Amniotic stem cell (primary cell): ENCODE measurements at regions not wholly inside any gene's neighbourhood (a gene's known extent, or its start where the extent isn't known, plus 50 kb on each side); places are given as distances from the start of the nearest gene placed in this dataset.
A peak's percentile ranks its signal among the peaks of the same experiment; 100 is the strongest.

Source experiments
- DNase-seq: peaks from one replicate; lab custom pipeline; 2025; lab: John Stamatoyannopoulos, UW

- no peak for DNase-seq
Observed at GRCh38 chr5:111580956-111581355, 68.6 kb upstream of the STARD4 start.

- no peak for DNase-seq
Observed at GRCh38 chr5:111574311-111574710, 62.0 kb upstream of the STARD4 start.

GRCh38 chr5:111572561-111572960 is 60.2 kb upstream of the STARD4 start:
- DNase-seq: no peak

- peak; percentile 42 for DNase-seq
Observed at GRCh38 chr5:111563031-111563822, 50.9 kb upstream of the STARD4 start.

GRCh38 chr5:111562561-111562960 is 50.2 kb upstream of the STARD4 start:
- DNase-seq: no peak
